HG03575 (cell line): ENCODE measurements at regions not wholly inside any gene's neighbourhood (a gene's known extent, or its start where the extent isn't known, plus 50 kb on each side); places are given as distances from the start of the nearest gene placed in this dataset.
"Not testable (repeated sequence)": the region's sequence is repeated elsewhere in the genome, so short reads cannot be mapped to it uniquely, and the experiment has no call there.

Experiments
- ATAC-seq: cut with Tn5 transposase; IDR thresholded peaks from one replicate; pipeline ENCODE4 v1.9.1; 2021; ENCODE audit not compliant: unreplicated experiment, insufficient number of reproducible peaks, low FRiP score; ENCODE audit errors: extremely low read depth

DNA sequence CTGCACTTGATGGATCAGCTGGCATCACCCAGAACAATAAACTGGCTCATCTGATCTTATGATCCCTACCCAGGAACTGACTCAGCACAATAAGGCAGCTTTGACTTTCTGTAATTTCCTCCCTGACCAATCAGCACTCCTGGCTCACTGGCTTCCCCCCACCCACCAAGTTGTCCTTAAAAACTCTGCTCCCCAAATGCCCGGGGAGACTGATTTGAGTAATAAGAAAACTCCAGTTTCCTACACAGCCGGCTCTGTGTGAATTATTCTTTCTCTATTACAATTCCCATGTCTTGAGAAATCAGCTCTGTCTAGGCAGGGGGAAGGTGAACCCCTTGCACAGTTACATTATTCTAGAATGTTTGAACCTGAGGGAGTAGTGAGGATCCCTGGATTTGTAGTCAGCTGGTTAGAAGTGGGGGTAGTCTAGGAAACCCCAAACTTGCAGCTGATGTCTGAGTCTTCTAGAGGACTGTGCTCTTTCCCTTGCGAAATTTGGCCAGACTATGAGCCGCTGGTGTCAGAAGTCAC is 111.7 kb upstream of the NEK6 start:
- ATAC-seq, result no peak

DNA sequence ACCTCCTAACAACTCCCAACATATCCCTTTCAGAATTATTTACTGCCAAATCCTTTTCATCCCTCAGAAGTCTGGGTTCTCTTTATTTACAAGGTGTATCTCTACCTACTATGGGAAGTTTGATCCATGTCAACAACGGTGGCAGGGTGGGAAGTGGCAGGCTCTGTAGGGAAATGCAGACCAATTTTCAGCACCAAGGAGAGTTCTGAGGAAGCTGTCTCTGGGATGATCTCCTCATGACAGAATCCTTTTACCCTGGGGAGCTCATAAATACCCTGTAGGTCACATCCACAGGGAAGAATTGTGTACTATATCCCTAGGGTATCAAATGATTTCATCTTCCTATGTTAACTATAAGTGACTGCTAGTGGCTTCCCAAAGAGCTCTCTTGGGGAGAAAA is 107.8 kb upstream of the NEK6 start:
- ATAC-seq, result no peak

DNA sequence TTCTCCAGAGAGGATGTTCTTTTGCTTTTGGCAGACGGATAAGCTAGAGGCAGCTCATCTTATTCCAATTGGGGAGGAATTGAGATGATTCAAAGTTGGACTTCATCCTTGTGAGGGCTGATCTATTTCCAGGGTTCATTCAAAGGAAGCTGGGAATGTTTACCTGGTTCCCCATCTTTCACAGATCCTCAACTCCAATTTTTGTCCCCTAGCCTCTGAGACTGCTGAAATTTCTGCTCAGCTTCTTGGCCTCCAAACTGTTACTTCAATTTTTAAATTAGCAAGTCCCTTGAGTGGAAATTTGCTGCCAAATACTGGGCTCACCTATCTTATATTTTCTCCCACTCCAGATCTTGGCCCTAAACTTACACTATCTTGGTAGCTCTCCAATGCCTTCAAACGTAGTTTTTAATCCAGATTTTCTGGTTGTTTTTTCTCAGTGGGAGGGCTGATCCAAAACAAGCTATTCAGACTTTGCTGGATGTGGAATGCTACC is 93.9 kb upstream of the NEK6 start:
- no peak for ATAC-seq

DNA sequence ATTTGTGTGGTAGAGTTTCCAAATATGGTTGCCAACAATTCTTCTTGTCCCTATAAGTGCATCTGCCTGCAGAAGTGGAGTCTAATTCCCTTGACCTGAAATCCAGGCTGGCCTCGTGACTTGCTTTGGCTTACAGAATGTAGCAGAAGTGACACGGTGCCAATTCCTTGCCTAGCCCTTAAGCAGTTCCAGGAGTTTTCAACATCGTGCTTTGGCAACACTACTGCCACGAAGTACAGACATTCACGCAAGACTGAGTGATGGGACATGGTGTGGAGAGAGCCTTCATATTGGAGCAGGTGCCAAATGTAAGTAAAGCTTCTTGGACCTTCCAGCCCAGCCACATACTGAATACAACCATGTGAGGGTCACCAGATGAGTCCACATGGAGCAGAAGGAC is 92.9 kb upstream of the NEK6 start:
- no peak for ATAC-seq

DNA sequence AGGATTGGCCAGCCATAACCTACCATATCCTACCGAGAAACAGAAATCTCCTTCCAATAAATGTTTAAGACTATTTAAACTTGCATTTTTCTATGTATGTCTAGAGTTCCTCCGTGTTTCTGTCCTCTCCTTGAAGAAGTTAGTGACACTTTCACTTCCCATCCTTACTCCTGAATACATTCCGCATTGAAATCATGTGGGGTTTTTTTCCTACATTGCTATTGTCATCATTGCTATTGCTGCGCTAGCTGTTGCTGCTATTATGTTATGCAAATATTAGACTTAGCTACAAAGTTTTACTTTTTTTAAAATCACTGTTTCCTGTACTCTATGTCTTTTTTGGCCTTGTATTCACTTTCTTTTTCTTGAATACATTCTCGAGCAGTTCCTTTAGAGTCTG is 83.3 kb upstream of the NEK6 start:
- no peak for ATAC-seq

DNA sequence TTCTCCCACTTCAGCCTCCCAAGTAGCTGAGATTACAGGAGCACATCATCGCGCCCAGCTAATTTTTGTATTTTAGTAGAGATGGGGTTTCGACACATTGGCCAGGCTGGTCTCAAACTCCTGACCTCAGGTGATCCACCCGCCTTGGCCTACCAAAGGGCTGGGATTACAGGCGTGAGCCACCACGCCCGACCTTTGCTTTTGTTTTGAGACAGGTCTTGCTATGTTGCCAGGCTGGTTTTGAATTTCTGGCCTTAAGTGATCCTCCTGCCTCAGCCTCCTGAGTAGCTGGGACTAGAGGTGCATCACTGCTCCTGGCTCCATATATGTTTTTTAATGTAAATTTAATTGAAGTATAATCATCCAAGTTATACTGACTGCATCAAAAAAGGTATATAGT is 80.2 kb upstream of the NEK6 start:
- not testable (repeated sequence) for ATAC-seq

DNA sequence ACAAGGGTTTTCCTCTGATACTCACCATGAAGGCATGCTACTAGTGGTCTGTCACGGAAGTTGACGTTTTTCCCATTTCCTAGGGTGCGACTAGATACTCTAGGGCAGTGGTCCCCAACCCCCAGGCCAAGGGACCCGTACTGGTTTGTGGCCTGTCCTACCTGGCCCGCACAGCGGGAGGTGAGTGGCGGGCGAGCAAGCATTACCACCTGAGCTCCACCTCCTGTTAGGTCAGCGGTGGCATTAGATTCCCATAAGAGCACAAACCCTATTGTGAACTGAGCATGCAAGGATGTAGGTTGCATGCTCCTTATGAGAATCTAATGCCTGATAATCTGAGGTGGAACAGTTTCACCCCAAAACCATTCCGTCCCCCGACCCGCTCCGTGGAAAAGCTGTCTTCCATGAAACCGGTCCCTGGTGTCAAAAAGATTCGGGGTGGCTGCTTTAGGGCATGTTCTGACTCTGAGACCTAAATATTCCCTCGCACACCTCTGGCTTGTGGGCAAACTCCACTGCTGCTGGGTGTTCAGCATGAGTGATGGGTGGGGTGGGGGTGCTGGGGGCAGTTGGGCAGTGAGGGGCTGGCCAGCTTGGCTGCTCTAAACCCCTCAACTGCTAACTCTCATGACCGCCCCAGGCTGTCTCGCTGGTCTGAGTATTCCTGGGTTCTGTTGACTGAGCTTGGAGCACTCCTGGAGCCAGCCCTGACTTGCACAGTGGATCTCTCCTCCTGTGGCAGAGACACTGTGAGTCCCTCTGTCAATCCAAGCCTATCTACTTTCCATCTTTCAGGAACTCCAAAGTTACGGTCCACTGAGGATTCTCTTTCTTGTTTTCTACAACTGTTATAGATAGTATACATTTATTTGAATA is 78.3 kb upstream of the NEK6 start:
- no peak for ATAC-seq

DNA sequence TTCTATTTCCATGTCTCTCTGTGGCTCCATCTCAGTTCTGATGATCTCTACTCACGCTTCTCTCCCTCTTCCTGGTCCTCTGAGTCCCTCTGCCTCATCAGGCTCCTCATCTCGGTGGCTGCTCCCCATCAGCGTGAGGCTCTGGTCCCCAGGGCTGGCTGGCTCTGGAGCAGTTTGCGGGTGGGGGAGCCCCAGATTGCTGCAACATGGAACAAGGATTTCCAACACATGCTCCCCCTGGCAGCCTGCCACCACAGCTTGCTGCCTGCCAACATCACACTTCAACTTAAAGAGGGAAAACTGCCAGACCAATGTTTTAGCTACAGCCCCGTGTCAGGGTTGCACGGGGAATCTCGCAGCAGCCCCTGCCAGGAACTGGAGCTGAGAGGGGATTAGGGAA is 77.2 kb upstream of the NEK6 start:
- ATAC-seq, result no peak

DNA sequence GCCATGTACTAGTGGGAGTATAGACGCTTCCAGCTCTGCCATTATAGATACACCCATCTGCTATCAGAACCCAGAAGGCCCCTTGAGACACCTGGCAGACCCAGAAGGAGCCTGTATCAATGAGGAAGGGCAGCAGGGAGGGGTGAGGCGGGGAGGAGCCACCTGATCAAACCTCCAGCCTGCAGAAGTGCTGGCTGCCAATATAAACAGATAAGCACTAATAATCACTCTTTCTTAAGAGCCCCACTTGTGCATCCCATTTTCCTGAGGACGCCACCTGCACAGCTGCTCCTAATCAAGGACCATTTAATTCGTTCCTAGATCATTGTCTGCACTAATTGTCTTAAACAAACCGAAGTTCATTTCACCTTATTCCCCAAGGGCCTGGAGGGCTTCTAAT is 75.0 kb upstream of the NEK6 start:
- ATAC-seq, result no peak

DNA sequence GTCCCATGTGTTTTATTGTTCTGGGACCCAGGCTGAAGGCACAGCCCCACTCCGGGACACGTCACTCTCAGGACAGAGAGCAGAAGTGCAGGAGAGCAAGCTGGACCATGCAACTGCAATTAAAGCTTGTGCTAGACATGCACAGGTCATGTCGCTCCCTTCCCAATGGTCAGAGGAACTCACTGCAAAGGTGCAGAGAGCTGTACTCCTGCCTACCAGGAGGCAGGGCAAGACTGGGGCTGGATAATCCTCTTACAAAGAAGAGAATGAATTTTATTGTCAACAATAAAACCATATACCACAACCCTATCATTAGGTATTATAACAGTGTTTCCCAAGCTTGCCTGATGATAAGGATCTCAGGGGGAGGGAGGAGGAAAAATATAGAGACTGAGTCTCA is 74.0 kb upstream of the NEK6 start:
- no peak for ATAC-seq

DNA sequence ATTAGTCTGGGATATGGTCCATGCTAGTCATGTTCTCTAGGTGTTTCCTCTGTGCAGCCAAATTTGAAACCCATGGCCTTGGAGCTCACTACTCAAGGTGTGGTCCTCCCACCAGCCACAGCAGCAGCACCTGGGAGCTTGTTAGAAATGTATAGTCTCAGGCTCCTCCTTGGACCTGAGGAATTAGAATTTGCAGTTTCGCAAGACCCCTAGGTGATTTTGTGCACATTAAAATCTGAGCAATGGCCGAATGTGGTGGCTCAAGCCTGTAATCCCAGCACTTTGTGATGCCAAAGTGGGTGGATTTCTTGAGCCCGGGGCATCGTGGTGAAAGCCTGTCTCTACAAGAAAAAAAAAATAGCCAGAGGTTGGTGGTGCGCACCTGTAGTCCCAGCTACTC is 72.3 kb upstream of the NEK6 start:
- no peak for ATAC-seq

DNA sequence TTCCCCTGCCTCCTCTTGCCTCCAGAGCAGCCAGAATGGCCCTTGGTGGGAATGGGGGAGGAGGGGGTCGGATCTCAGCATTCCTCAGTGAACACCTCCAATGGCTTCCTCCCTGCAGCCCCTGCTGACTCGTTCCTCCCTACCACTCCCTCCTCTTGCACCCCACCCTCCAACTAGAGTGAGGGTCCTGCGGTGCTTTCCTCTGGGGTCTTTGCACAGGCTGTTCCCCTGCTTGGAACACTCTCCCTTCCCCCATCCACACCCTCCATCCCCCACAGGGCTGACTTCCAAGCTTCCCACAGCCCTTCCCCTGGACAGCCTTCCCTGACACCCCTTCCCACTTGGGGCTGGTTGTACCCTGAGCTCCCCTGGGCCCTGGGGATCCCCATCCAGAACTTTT is 70.4 kb upstream of the NEK6 start:
- no peak for ATAC-seq

DNA sequence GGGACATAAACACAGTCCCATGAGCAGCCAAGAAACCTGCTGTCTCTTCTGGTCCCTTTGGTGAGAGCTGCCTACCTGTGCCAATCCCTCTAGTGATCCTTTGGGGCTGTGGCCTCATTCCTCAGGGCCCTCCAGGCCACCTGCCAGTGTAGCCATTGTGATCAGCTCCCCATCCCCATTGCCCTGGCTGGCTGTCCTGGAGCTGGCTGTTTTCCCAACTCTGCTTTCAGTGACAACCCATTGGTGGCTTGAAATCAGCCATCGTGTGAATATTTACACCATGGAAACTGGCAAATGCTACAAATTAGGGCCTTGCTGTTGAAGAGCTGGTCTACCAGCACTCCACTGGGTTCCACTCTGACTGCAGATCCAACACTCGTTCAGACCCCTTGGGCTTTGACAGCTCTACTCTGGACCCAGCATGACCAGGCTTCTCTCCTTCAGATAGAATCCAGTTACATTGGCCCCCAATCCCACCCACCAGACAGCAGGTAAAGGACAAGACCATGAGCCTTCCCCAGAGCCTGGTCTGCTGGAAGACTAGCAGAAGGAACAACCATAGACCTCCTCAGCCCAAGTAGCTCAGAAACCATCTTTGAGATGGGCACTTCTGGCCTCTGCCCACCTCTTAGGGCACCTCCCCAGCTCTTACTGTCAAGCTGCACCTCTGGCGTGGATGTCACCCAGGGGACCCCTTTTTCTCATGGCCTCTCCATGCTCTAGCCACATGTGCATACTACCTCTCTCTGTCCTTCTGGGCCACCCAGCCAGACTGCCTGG is 69.2 kb upstream of the NEK6 start:
- no peak for ATAC-seq

DNA sequence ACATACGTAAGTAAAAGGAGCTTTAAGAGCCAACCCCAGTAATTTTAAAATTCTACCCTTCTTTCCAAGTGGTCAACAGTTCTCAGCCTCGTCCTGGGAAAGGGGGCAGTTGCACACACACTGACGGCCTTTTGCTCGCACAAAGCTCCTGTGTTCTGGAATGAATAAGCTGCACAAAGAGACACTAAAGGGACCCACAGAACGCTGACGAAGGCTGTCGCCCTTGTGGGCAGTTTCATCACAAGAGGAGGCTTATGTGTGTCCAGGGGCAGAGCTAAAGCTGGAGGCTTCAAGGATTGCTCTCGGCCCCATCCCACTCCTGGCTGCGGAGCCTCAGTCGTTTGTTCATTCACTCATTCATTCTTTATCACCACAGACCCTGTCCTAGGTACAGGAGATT is 67.0 kb upstream of the NEK6 start:
- ATAC-seq, result no peak

DNA sequence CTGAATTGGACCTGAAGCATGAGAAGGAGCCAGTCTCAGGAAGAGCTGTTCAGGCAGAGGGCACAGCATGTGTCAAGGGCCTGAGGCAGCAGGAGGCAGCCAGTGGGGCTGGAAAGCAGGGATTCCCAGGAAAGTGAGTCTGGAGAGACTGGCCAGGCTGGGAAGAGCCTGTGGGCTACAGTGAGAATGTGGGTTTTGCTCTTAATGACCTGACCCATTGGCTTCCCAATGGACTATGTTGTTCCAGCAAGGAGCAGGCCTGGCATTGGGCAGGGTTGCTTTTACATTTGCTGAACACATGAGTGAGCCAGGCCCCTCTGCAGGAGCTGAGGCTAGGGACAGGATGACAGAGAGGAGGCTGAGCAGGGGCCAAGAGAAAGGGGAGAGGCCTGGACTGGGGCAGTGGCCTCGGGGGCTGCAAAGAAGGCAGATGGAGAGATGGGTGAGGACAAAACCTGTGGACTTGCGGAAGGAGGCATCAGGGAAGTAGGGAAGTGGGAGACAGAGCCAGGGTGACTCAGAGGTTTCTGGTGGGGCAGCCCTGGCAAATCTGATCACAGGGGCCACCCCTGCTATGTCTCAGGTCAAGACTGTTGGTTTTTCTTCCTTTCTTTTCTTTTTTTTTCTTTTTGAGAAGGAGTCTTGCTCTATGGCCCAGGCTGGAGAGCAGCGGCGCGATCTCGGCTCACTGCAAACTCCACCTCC is 65.9 kb upstream of the NEK6 start:
- ATAC-seq, result no peak

DNA sequence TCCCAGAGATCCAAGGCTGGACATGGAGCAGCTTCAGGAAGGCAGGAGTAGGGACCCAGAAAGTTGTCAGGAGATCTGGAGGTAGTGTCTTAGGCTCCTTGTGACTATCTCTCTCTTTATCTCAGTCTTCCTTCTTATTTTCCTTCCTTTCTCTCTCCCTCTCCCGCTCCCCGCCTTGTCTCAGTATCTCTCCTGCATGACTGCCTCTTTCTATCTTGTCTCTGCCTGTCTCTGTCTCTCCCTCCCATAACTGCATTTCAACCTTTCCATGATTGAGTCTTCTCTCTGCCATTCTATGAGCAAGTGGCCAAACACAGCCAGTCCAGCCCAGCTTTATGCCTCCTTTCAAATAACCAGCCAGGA is 61.0 kb upstream of the NEK6 start:
- no peak for ATAC-seq

DNA sequence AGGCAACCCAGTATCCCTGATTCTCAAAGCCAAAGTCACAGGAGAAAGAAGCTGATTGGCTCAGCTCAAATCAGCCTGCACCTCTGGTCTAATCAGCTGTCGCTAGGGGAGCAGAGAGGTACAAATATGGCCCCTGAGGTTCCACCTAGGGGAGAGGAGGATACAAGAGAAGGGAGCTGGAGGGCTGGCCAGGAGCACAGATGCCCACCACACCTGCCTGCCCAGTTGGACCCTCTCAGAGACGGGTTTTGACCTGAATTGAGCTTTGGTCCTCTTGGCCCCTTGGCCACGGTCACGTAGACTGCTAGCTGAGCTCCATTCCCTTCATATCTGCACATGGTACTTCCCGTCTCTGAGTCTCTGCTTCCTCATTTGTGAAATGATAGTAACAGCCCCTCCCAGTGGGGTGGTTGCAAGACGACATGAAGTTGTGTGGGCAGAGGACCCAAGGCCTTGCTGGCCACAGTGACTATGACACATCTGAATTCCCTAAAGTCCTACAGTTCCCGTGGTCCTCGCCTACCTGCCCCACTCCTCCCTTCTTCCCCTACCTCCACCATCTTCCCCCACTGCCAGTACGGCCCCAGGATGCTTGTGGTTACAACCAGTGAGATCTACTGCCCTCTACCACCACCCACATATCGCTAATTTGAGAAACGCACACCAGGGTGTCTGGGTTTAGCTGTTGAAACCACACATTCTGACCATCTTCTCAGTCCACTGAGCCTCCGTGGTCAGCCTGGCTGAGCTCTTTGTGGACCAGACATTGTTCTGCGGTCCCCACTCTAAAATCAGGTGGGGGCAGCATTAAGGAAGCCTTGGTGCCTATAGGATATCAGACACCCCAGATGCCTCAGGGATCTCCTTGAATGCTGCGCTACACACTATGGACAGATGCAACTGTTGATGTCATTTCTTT is 60.3 kb upstream of the NEK6 start:
- peak; percentile 28 for ATAC-seq

DNA sequence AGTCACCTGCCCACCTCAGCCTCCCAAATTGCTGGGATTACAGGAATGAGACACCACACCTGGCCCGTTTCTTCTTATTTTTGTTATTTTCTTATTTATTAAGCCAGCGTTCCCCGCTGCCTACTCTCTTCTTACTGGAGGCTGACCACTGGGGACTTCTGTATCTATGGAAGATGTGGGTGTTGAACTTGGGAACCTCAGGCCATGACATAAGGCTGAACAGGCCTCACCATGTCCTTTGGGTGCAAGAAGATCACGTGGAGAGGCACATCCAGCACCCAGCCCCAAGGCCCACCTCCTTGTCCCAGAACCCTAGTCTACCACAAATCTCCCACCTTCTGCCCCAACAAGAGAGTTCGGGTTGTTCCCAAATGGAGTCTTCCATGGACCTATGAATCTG is 59.4 kb upstream of the NEK6 start:
- no peak for ATAC-seq

DNA sequence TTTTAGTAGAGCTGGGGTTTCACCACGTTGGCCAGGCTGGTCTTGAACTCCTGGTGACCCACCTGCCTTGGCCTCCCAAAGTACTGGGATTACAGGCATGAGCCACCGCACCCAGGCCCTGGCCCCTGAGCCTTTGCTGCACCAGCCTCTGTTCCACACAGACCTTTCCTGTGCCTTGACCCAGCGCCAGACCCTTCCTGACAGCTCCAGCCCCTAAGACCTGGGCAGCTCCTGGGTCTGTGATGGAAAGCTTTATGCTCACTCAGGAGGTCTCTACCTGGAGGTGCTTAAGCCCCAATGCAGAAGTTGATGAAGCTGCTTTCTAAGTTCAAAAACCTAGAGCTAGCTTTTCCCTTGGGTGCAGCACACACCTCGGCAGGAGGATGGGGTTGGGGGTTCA is 58.8 kb upstream of the NEK6 start:
- ATAC-seq, result no peak
